ENCODE measurements at regions not wholly inside any gene's neighbourhood (a gene's known extent, or its start where the extent isn't known, plus 50 kb on each side); places are given as distances from the start of the nearest gene placed in this dataset.
"Not testable (repeated sequence)": the region's sequence is repeated elsewhere in the genome, so short reads cannot be mapped to it uniquely, and the experiment has no call there.

DNA sequence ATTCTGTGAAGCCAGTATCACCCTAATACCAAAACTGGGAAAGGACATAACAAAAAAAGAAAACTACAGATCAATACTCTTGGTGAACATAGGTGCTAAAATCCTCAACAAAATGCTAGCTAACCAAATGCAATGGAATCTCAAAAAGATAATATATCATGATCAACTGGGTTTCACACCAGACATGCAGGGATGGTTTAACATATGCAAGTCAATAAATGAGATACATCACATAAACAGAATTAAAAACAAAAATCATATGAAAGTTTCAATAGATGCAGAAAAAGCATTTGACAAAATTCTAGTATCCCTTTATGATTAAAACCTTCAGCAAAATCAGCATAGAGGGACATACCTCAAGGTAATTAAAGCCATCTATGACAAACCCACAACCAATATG, 198.2 kb upstream of the NDUFV2 start:
- ATAC-seq (ENCODE audit: low read depth) = no peak
- Mint-ChIP-seq H3K36me3 (peaks cover 4% of the 10 kb centered on the region), H3K9me3 (peaks cover 3% of the 10 kb centered on the region), H3K27ac (no peak overlapping the region), H3K27me3 (no peaks in the 10 kb centered on the region), H3K4me1 (peaks cover 7% of the 10 kb centered on the region), H3K4me3 (no peak overlapping the region)
- DNase-seq (ENCODE audit: low spot score in 2 of 2) = no peak

DNA sequence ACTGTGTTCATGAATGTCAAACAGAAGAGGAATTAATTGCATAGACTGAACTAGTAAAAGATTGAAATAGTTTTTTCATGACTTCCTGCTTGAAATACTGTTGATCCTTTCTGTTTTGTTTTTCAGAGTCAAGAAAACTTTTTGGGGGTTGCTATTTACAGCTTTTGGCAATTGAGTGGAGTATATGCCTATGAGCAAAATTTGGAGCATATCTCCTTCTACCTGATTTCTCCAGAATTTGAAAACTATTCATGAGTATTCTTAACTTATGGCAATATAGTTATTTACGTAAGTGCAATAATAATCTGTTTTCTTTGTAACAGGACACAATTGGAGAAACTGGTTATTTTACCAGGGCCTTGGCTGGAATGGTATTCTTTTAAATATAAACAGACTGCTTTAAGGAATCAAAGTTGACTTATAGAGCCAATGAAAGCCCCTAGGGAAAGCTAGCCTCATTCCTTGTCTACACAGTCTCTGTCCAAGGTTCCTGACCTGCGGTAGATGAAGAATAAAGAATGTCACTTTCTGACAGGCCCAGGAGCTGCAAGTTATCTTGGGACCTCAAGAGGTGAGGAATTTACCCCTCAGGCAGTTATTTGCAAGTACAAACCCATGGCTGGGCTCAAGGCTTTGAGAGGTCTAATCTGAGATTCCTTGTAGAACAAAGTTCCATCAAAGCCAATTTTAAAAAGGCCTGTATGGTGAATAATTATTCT, 193.5 kb upstream of the NDUFV2 start:
- peak overlapping the region; percentile 96 for H3K27ac Mint-ChIP-seq
- peaks cover 2% of the 10 kb centered on the region for H3K36me3 Mint-ChIP-seq
- peaks cover 8% of the 10 kb centered on the region for H3K9me3 Mint-ChIP-seq
- ATAC-seq (ENCODE audit: low read depth) (no peak), DNase-seq (ENCODE audit: low spot score in 2 of 2) (no peak)
- H3K4me1 Mint-ChIP-seq = peaks cover 24% of the 10 kb centered on the region
- H3K4me3 Mint-ChIP-seq = no peak overlapping the region
- H3K27me3 Mint-ChIP-seq = no peaks in the 10 kb centered on the region

DNA sequence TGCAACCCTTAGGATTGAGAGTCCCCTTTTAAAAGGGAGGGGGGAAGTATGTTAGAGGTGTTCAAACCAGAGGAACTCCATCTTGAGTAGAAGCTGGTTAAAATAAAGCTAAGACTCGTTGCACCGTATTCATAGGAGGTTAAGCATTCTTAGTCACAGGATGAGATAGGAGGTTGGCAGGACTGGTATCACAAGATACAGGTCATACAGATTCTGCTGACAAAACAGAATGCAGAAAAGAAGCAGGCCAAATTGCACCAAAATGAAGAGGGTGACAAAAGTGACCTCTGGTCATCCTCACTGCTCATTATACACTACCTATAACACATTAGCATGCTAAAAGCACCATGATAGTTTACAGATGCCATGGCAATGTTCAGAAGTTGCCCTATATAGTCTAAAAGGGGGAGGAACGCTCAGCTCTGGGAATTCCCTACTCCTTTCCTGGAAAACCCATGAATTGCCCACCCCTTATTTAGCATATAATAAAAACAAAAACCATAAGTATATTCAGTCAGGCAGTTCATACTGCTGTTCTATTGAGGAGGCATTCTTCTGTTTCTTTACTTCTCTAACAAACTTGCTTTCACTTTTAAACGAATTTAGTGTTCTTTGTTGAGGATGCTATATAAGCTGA, 192.2 kb upstream of the NDUFV2 start:
- no peak overlapping the region for H3K4me3 Mint-ChIP-seq
- peaks cover 23% of the 10 kb centered on the region for H3K4me1 Mint-ChIP-seq
- no peak for ATAC-seq (ENCODE audit: low read depth)
- H3K36me3 Mint-ChIP-seq = peaks cover 8% of the 10 kb centered on the region
- H3K27ac Mint-ChIP-seq = peak overlapping the region; percentile 96
- DNase-seq (ENCODE audit: low spot score in 2 of 2) = no peak
- H3K27me3 Mint-ChIP-seq = no peaks in the 10 kb centered on the region
- peaks cover 11% of the 10 kb centered on the region for H3K9me3 Mint-ChIP-seq

DNA sequence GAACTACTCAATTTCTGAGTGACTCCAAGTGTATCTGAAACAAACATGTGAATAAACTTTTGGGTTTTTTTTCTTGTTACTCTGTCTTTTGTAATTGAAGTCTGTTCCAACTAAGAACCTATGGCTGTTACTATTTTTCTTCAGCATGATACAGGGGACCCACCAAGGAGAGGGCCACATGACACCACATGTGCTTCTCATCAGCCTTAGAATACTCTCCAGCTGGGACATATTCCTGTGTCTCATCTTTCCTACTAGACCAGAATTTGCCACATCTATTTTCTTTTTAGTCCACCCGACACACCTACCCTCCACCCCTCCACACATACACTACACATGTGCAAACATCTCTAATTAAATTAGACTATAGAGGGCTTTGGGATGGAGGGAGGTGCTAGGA, 191.7 kb upstream of the NDUFV2 start:
- no peaks in the 10 kb centered on the region for H3K27me3 Mint-ChIP-seq
- peak overlapping the region; percentile 96 for H3K27ac Mint-ChIP-seq
- H3K36me3 Mint-ChIP-seq = peaks cover 8% of the 10 kb centered on the region
- H3K4me3 Mint-ChIP-seq = no peak overlapping the region
- ATAC-seq (ENCODE audit: low read depth) (no peak), DNase-seq (ENCODE audit: low spot score in 2 of 2) (no peak)
- H3K4me1 Mint-ChIP-seq = peaks cover 23% of the 10 kb centered on the region
- H3K9me3 Mint-ChIP-seq = peaks cover 14% of the 10 kb centered on the region

DNA sequence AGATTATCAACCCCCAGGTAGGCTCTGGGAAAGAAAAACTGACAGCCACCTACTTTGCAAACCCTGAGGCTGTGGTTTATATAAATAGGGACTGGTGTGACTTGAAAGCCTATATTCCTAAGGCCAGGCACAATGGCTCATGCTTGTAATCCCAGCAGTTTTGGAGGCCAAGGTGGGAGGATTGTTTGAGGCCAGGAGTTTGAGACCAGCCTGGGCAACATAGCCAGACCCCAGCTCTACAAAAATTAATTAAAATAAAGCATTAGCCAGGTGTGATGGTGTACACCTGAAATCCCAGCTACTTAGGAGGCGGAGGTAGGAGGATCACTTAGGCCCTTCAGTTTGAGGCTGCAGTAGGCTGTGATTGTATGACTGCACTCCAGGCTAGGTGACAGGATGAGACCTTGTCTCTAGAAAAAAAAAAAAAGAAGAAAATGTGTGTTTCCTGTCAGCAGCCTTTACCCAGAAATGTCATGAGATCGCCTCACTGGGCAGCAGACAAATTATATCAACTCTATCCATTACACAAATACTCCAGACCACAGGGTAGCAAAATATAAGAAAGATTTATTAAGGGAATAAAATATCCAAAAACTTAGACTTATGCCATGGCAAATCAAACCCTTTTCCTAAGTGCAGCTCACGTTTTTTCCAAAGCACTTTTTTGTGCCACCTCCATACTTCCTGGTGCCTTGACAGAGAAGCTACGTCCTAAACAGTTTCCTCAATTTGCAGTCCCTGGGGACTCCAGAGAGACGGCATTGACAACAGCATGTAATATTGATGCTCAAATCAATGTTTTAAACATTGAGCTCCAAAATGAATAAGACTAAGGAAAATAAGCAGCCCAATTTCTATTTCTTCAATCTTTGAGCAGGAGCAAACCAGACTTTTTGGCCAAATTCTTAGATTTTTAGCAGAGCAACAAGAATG, 190.8 kb upstream of the NDUFV2 start:
- H3K36me3 Mint-ChIP-seq = peaks cover 6% of the 10 kb centered on the region
- H3K27ac Mint-ChIP-seq = peak overlapping the region; percentile 96
- DNase-seq (ENCODE audit: low spot score in 2 of 2) = no peak
- peak overlapping the region; percentile 77 for H3K4me3 Mint-ChIP-seq
- peak; percentile 52 for ATAC-seq (ENCODE audit: low read depth)
- peaks cover 14% of the 10 kb centered on the region for H3K9me3 Mint-ChIP-seq
- peaks cover 24% of the 10 kb centered on the region for H3K4me1 Mint-ChIP-seq
- H3K27me3 Mint-ChIP-seq = no peaks in the 10 kb centered on the region

DNA sequence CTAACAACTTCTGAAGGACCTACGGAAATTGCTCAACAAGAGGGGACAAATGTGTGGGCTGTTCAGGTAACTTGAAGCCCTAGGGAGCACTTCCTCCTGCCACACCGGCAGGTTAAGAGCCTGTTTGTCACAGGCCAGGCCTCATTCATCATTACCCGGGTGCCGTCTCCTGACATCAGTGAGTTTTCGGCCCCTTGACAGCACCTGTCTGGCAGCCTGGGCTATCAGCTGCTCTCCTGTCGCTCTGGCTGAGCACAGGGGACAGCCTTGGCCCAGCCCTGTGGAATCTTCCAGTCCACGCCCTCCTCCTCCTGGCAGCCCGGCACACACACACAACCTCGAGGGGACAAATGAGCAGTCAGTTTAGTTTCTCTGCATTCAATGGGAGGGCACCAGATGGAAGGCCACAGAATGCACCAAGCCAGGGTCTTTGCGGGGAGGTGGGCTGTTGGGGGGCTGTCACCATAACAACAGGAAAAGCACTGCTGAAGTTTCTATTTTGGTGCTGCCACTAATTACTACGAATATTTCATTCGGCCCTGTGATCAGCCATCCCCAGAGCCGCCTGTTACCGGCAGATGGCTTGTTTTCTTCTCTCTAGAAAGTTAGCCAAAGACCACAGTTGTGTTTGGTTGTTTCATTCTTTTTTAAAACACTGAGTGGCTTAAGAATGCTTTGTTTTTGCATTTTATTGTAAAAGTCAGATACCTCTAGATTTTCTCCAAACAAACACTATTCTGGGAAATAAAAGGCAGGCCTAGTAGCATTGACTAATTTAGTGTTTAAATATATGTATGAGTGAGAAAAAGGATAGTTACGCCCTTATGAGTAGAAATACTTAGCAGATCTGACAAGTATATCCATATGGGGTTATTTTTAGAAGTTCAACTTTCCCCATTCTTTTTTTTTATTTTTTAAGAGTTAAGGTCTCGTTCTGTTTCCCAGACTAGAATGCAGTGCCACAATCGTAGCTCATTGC, 189.9 kb upstream of the NDUFV2 start:
- peak; percentile 69 for ATAC-seq (ENCODE audit: low read depth)
- H3K36me3 Mint-ChIP-seq = peaks cover 6% of the 10 kb centered on the region

DNA sequence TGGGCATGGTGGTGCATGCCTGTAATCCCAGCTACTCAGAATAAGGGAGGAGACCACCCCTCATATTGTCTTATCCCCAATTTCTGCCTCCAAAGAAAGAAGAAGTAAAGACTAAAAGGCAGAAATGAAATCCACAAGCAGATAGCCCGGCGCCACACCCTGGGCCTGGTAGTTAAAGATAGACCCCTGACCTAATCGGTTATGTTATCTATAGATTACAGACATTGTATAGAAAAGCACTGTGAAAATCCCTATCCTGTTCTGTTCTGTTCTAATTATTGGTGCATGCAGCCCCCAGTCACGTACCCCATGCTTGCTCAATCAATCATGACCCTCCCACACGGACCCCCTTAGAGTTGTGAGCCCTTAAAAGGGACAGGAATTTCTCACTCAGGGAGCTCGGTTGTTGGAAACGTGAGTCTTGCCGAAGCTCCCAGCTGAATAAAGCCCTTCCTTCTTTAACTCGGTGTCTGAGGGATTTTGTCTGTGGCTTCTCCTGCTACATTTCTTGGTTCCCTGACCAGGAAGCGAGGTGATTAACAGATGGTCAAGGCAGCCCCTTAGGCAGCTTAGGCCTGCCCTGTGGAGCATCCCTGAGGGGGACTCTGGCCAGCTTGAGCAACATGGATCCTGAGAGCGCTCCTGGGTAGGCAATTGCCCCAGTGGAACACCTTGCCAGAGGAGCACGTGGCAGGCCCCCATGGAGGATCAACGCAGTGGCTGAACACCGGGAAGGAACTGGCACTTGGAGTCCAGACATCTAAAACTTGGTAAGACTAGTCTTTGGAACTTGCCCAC, 188.7 kb upstream of the NDUFV2 start:
- peaks cover 28% of the 10 kb centered on the region for H3K4me1 Mint-ChIP-seq
- H3K36me3 Mint-ChIP-seq; ATAC-seq (ENCODE audit: low read depth); H3K4me3 Mint-ChIP-seq; DNase-seq (ENCODE audit: low spot score in 2 of 2); H3K27me3 Mint-ChIP-seq: not testable (repeated sequence)
- peaks cover 14% of the 10 kb centered on the region for H3K9me3 Mint-ChIP-seq
- H3K27ac Mint-ChIP-seq = peak overlapping the region; percentile 96

More for the DNA sequence above, 189.9 kb upstream of the NDUFV2 start:
- Mint-ChIP-seq H3K9me3 (peaks cover 14% of the 10 kb centered on the region), H3K4me3 (peak overlapping the region; percentile 77), H3K4me1 (peaks cover 28% of the 10 kb centered on the region), H3K27ac (peak overlapping the region; percentile 96), H3K27me3 (no peaks in the 10 kb centered on the region)
- peak; percentile 21 to 36 for DNase-seq (ENCODE audit: low spot score in 2 of 2)

DNA sequence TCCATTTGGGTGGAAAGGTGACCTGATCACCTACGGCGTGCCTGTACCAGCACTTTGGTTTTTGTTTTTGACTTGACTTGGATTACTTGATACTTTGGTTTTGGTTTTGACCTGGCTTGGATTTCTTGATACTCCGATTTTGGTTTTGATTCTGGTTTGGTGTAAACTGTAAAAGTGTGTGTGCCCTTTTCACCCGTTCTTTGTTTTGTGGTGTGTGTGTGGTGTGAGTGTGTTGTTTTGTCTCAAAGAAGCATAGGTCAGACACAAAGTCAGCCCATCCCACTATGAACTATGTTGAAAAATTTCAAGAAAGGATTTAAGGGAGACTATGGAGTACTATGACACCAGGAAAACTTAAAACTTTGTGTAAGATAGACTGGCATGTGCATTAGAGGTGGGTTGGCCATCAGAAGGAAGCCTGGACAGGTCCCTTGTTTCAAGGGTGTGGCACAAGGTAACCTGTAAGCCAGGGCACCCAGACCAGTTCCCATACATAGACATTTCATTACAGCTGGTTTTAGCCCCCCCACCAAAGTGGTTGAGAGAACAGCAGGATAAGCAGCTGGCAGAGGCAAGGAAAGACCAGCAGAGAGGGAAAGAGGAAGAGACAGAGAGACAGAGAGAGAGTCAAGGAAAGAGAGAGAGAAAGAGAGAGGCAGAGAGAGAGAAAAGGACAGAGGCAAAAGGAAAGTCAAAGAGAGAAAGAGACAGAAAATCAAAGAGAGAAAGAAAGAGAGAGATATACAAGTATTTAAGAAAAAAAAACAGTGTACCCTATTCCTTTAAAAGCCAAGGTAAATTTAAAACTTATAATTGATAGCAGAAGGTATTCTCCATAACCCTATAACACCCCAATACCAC, 187.9 kb upstream of the NDUFV2 start:
- H3K27ac Mint-ChIP-seq = peak overlapping the region; percentile 96
- DNase-seq (ENCODE audit: low spot score in 2 of 2); H3K36me3 Mint-ChIP-seq; ATAC-seq (ENCODE audit: low read depth); H3K27me3 Mint-ChIP-seq: not testable (repeated sequence)
- H3K9me3 Mint-ChIP-seq = peaks cover 13% of the 10 kb centered on the region
- peaks cover 28% of the 10 kb centered on the region for H3K4me1 Mint-ChIP-seq
- peak overlapping the region; percentile 32 for H3K4me3 Mint-ChIP-seq

DNA sequence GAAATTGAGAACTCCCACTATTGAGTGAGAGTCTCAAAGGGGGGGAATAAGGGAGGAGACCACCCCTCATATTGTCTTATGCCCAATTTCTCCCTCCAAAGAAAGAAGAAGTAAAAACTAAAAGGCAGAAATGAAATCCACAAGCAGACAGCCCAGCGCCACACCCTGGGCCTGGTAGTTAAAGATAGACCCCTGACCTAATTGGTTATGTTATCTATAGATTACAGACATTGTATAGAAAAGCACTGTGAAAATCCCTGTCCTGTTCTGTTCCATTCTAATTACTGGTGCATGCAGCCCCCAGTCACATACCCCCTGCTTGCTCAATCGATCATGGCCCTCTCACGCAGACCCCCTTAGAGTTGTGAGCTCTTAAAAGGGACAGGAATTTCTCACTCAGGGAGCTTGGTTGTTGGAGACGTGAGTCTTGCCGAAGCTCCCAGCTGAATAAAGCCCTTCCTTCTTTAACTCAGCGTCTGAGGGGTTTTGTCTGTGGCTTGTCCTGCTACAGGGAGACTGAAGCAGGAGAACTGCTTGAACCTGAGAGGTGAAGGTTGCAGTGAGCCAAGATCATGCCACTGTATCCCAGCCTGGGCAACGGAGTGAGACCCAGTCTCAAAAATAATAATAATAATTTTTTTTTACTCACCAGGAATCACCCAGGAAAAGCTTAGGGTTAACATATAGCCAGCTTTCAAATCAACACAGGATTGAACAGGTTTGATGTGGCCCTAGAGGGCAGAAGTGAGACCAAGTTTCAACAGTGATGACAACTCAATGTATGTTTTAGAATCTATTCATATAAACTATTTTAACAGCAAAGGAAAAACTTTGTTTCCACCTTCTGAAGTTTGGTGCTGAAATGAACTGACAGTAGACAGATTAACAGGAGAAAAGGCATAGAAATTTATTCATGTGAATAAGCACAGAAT, 181.4 kb upstream of the NDUFV2 start:
- H3K27me3 Mint-ChIP-seq; H3K4me3 Mint-ChIP-seq; H3K36me3 Mint-ChIP-seq; ATAC-seq (ENCODE audit: low read depth); DNase-seq (ENCODE audit: low spot score in 2 of 2); H3K9me3 Mint-ChIP-seq: not testable (repeated sequence)
- Mint-ChIP-seq H3K4me1 (peaks cover 10% of the 10 kb centered on the region), H3K27ac (peak overlapping the region; percentile 8)

DNA sequence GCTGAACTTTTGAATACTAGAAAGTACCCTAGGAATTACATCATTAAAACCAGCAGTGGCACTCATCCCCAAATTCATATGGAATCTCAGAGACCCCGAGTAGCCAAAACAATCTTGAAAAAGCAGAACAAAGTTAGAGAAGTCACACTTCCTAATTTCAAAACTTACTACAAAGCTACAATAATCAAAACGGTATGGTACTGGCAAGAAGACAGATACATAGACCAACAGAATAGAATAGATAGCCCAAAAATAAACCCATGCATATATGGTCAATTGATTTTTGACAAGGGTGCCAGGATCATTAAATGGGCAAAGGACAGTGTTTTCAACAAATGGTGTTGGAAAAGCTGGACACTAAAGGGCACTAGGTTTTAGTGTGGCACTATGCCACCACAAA, 176.0 kb upstream of the NDUFV2 start:
- no peaks in the 10 kb centered on the region for H3K27me3 Mint-ChIP-seq
- H3K4me1 Mint-ChIP-seq = peaks cover 14% of the 10 kb centered on the region
- DNase-seq (ENCODE audit: low spot score in 2 of 2) = no peak
- ATAC-seq (ENCODE audit: low read depth) = no peak
- no peak overlapping the region for H3K4me3 Mint-ChIP-seq
- H3K36me3 Mint-ChIP-seq = peaks cover 13% of the 10 kb centered on the region
- H3K9me3 Mint-ChIP-seq = peaks cover 11% of the 10 kb centered on the region
- H3K27ac Mint-ChIP-seq = no peak overlapping the region

DNA sequence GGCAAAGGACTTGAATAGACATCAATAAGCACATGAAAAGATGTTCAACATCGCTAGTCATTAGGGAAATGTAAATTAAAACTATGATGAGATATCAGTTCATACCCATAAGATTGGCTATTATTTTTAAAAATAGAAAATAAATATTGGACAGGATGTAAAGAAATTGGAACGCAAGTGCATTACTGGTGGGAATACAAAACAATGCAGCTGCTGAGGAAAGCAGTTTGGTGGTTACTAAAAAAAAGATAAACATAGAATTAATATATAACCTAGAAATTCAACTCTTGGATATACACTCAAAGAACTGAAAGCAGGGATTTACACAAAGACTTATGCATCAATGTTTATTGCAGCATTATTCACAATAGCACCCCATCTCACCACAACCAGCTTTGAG, 174.5 kb upstream of the NDUFV2 start:
- no peaks in the 10 kb centered on the region for H3K27me3 Mint-ChIP-seq

More for the DNA sequence above, 174.5 kb upstream of the NDUFV2 start:
- Mint-ChIP-seq H3K36me3 (peaks cover 13% of the 10 kb centered on the region), H3K4me1 (peaks cover 13% of the 10 kb centered on the region), H3K4me3 (no peak overlapping the region), H3K27ac (no peak overlapping the region), H3K9me3 (peaks cover 11% of the 10 kb centered on the region)
- ATAC-seq (ENCODE audit: low read depth) (no peak), DNase-seq (ENCODE audit: low spot score in 2 of 2) (no peak)
